ENCODE measurements at regions not wholly inside any gene's neighbourhood (a gene's known extent, or its start where the extent isn't known, plus 50 kb on each side); places are given as distances from the start of the nearest gene placed in this dataset.

DNA sequence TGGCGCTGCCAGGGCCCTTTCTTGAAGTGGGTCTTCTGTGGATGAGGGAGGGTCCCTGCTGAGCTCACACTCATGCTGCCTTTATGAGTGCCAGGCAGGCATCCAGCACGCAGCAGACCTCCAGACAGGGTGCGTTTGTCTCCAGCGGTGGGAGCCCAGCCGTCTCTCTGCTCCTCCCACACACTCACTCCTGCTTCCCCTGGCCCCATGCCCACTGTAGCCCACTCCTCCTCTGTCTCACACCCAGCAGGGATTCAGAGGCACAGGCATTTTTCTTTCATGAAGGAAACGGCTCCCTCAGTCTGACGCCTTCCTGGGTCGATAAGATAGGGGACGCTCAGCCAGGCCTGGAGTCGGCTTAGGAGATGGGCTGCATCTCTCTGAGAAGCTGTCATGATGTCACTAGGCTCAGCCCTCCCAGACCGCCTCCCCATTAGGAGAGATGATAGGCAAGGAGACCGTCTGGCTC is 183.9 kb upstream of the NCAM1 start:
- CTCF ChIA-PET, result interaction anchor here (0.7 kb wide), 1 partner anchor 189 kb away, joined by 3 read pairs; no protein-coding TSS in a partner anchor
- no TSS peak for BruUV-seq (replicated peaks)
- no peak for ATAC-seq

More for the DNA sequence above, 183.9 kb upstream of the NCAM1 start:
- H3K27me3 ChIP-seq (ENCODE audit: insufficient read depth, low read length), result peaks cover 33% of the 10 kb centered on the region
- H3K9me2 ChIP-seq (ENCODE audit: insufficient read depth), result no peaks in the 10 kb centered on the region
- no peaks in the 10 kb centered on the region for H3K9me3 ChIP-seq (ENCODE audit: control insufficient read depth in 1 of 2, insufficient read depth in 1 of 2, low read depth in 1 of 2, low read length in 2 of 2)
- peaks cover 9% of the 10 kb centered on the region in 2 experiments for H3K4me1 ChIP-seq (ENCODE audit: control insufficient read depth in 1 of 2, insufficient read depth in 2 of 2, low read length in 2 of 2)
- RAD21 ChIA-PET (ENCODE audit: low non-redundant PET in 1 of 2, low total read pairs in 2 of 2, uncharacterized antibody in 2 of 2, unreplicated experiment in 2 of 2), result no interaction called here
- DNase-seq (ENCODE audit: low read depth, low spot score), result no peak
- no peak overlapping the region for H3K4me2 ChIP-seq (ENCODE audit: low read length)
- H3K27ac ChIP-seq (ENCODE audit: low read depth, low read length), result no peak overlapping the region
- H4K20me1 ChIP-seq (ENCODE audit: insufficient read depth), result no peaks in the 10 kb centered on the region
- H3K79me2 ChIP-seq (ENCODE audit: insufficient read depth, low read length), result no peaks in the 10 kb centered on the region
- TF ChIP-seq POLR2AphosphoS5 (IDR thresholded peaks at IDR 0.05; ENCODE audit: low read depth, low read length) (no peak), CEBPB (IDR thresholded peaks at IDR 0.05; ENCODE audit: low read depth) (no peak), ZNF274 (IDR thresholded peaks at IDR 0.05; ENCODE audit: low read depth, low read length) (no peak), FOSL1 (IDR thresholded peaks at IDR 0.05; ENCODE audit: low read depth) (no peak), YY1 (IDR thresholded peaks at IDR 0.05; ENCODE audit: extremely low read depth, insufficient replicate concordance, low read depth, low read length) (no peak), ZFX (IDR thresholded peaks at IDR 0.05) (no peak), SIN3A (IDR thresholded peaks at IDR 0.05; ENCODE audit: low read depth) (no peak), SP1 (IDR thresholded peaks at IDR 0.05; ENCODE audit: low read depth) (no peak), CTCF (IDR thresholded peaks at IDR 0.05 in 2 of 3, conservative IDR thresholded peaks at IDR 0.05 in 1 of 3; ENCODE audit: borderline replicate concordance in 1 of 3, insufficient read depth in 1 of 3, low read depth in 2 of 3, low read length in 2 of 3) (no peak), ELF1 (IDR thresholded peaks at IDR 0.05; ENCODE audit: borderline replicate concordance, low read depth) (no peak), TCF7L2 (IDR thresholded peaks at IDR 0.05; ENCODE audit: borderline replicate concordance, extremely low read depth, insufficient read depth, insufficient read length) (no peak), EGR1 (IDR thresholded peaks at IDR 0.05; ENCODE audit: low read depth) (no peak), SRF (IDR thresholded peaks at IDR 0.05; ENCODE audit: low read depth) (no peak), POLR2A (IDR thresholded peaks at IDR 0.05; ENCODE audit: borderline replicate concordance, extremely low read depth, insufficient read depth, insufficient read length) (no peak), JUND (IDR thresholded peaks at IDR 0.05) (no peak), EZH2phosphoT487 (IDR thresholded peaks at IDR 0.05; ENCODE audit: borderline replicate concordance) (no peak)
- TF ChIP-seq, protein P1, sequence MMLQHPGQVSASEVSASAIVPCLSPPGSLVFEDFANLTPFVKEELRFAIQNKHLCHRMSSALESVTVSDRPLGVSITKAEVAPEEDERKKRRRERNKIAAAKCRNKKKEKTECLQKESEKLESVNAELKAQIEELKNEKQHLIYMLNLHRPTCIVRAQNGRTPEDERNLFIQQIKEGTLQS (IDR thresholded peaks at IDR 0.05), result no peak
- POLR2A ChIA-PET, result no interaction called here
- no peak overlapping the region for H3K4me3 ChIP-seq (replicated peaks in 1 of 2; ENCODE audit: low read depth in 1 of 2, low read length in 2 of 2)
- intact Hi-C loops (cut with micrococcal nuclease), result no loop called here
- H3K36me3 ChIP-seq (ENCODE audit: control insufficient read depth in 1 of 2, insufficient read depth in 2 of 2, low read length in 2 of 2), result no peaks in the 10 kb centered on the region
- H2AFZ ChIP-seq (ENCODE audit: low read depth, low read length, poor library complexity, severe bottlenecking), result no peak overlapping the region
- no peak overlapping the region for H3K9ac ChIP-seq (ENCODE audit: low read length)

Measured in HCT116 (cell line).